Urothelium cell line (cell line): ENCODE measurements at regions not wholly inside any gene's neighbourhood (a gene's known extent, or its start where the extent isn't known, plus 50 kb on each side); places are given as distances from the start of the nearest gene placed in this dataset.
"Not testable (repeated sequence)": the region's sequence is repeated elsewhere in the genome, so short reads cannot be mapped to it uniquely, and the experiment has no call there.

Source experiments
- DNase-seq: peaks from one replicate; pipeline ENCODE4 v3.0.0; 2011; ENCODE audit warnings: low spot score, mixed read lengths
- FAIRE-seq: peaks from 2 replicates; lab custom pipeline; 2011; peaks lifted over from hg19 to GRCh38; lab: Jason Lieb, UNC

DNA sequence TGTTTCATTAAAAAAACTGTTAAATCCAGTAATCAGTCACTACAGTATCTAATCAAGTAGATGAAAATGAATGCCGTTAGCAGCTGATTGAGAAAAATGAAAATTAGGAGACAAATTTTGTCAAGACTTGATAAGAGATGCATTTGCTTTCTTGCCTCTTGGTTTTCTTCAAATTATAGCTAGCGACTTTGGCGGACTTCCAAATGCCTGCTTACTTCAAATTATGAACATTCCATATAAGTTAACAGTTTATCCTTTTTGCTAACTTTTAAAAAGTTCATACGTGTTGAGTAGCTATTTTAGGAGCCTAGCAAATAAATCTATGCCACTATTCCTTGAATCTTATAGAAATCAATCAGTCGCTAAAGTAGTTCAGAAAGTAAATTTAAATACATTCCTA, 58.8 kb downstream of the PPP4R3C start:
- FAIRE-seq (no peak), DNase-seq (no peak)

DNA sequence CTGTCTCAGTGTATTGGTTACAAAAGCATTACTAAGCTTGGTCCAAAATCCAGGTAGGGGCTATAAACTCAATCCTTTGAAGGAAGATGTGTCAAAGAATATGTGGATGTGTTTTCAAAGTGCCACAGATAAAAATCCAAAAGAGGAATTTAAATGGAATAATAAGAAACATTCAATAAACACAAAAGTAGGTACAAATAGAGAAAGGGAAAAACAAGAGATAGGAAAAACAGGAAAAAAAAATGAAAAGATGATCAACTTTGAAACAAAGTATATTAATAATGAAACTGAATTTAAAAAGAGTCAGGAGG, 64.0 kb downstream of the PPP4R3C start:
- DNase-seq (no peak), FAIRE-seq (no peak)

DNA sequence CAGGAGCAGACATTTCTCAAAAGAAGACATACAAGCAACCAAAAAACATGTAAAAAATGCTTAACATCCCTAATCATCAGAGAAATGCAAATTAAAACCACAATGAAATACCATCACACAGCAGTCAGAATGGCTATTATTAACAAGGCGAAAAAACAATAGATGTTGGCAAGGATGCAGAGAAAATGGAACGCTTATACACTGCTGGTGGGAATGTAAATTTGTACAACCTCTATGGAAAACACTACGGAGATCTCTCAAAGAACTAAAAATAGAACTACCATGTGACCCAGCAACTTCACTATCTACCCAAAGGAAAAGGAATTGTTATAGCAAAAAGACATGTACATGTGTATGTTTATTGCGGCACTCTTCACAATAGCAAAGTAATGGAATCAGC, 71.5 kb downstream of the PPP4R3C start:
- FAIRE-seq, result no peak

DNA sequence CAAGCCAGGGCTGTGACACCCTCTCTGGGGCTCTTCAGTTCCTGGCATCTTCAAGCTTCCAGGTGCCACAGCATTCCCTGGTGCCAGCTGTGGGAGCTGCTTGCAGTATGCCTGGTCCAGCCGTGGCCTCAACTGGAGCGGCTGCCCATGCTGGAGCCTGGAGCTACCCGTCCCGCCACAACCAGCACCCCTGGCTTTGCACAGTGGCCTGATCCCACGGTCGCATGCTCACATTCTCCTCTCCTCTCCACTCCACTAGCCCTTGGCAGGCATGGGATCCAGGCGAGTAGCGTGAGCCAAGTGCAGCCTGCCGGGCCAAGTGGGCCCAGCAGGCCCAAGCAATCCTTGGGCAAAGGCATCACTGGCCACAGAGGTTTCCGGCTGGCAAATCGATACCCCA, 81.7 kb downstream of the PPP4R3C start:
- no peak for DNase-seq
- no peak for FAIRE-seq

More for the DNA sequence above, 71.5 kb downstream of the PPP4R3C start:
- DNase-seq, result no peak

DNA sequence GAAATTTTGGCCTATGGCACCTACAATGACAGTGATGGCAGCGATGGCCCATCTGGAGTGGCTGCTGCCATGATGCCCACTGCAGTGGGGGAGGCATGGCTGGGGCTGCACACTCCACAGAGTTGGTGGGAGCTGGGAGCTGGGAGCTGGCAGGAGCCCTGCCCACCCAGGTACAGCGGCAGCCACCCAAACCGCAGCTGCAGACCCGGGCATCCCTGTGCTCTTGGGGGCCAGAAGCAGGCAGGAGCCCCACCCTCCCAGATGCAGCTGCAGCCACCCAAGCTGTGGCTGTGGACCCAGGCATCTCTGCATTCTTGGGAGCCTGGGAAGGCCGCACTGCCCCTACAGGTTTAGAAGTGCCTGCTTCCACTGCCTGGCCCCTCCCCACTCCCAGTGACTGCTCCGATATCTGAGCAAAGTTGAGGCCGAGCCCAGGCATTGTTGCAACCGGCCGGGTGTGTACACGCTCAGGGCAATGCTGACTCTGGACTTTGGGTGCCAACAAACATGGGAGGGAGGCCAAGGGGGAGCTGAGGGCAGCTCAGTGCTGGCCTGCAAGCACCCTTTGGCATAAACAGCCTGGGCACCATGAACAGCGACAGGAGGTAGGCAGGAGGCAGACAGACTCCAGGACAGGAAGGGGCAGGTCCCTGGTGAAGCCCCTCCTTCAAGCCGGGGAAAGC, 82.8 kb downstream of the PPP4R3C start:
- FAIRE-seq (no peak), DNase-seq (no peak)

DNA sequence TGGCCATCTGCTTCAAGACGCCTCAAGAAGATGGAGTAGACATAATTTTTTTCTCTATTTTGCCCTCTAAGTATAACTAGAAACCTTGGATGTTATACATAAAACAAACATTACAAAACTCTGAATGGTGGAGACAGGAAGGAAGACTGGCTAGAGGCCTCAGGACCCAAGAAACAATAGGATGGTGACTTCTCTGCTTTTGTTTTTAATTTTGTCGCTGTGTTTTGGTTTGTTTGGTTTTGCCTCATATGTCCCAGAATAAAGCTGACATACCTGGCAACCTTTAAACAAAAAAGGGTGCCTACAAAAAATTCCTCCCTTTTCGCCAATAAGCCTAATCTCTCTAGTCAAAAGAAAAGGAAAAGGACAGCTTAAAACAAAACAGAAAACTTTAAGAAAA, 109.1 kb downstream of the PPP4R3C start:
- FAIRE-seq, result no peak
- no peak for DNase-seq

DNA sequence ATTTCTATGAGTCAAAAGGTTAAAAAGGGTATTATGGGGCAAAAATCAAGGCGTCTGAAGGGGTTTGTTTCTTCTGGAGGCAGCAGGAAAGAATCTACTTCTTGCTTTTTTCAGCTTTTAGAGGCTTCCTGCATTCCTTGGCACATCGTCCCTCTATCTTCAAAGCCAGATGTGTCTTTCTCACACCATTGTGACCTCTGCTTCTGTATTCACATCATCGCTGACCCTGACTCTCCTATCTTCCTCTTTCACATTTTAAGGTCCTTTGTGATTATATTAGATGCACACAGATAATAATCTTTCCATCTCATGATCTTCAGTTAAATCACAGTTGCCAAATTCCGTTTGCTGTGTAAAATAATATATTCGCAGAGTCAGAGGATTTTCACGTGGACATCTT, 112.7 kb downstream of the PPP4R3C start:
- DNase-seq, result no peak
- no peak for FAIRE-seq

DNA sequence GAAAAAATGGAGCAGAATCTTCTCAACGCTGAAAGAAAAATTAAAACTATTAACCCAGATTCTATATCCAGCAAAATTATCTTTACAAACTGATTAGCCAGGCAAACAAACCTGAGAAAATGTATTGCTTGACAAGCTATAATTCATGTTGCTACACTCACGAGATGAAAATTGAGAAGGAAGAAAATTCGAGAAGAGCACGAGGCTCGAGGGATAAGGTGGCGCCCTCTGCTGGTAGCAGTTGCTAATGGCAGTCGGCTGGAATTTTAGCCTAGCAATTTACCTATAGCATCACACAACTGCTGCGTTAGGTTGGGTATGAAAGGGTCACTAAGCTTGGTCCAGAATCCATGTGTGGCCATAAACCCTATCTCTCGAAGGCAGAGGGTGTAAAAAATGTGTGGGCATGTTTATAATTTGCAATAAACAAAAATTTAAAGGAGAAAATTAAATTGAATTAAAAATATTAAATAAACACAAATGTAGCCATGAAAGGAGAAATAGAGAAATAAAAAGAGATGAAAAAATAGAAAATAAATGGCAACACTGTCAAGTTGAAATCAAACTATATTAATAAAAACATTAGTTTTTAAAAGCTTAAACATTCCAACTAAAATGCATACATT, 126.6 kb downstream of the PPP4R3C start:
- DNase-seq (peak; percentile 4), FAIRE-seq (no peak)

DNA sequence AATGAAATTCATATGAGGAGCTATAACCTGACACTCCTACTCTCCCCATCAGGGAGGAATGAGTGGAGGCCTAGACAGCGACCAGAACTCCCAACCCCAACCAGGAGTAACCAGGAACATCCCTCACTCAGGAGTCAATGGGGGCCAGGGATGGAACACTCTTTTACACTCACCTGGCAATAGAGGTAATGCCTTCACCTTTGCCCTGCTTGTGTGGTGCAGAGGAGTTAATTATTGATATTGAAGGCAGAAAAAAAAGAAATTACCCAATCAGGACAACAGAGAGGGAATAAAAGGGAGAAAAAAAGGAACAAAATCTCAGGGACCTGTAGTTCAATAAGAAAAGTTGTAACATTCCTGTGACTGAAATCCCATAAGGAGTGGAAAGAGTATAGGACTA, 141.5 kb downstream of the PPP4R3C start:
- FAIRE-seq, result no peak

DNA sequence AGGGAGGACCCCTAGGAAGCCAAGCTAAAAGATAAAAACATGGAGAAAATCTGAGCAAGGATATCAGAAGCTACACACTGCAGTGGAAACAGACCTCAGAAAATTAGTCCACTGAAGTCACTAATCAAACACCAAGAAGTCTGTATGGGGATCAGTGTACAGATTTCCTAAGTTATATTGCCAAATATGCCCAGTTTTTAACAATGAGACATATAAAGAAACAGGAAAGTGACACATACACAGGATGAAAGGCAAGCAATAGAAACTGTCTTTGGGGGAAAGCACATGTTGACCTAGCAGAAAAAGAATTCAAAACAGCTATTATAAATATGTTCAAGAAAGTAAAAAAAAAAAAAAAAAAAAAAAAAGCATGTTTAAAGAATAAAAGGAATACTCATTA, 153.7 kb downstream of the PPP4R3C start:
- FAIRE-seq (no peak), DNase-seq (no peak)

More for the DNA sequence above, 141.5 kb downstream of the PPP4R3C start:
- no peak for DNase-seq

DNA sequence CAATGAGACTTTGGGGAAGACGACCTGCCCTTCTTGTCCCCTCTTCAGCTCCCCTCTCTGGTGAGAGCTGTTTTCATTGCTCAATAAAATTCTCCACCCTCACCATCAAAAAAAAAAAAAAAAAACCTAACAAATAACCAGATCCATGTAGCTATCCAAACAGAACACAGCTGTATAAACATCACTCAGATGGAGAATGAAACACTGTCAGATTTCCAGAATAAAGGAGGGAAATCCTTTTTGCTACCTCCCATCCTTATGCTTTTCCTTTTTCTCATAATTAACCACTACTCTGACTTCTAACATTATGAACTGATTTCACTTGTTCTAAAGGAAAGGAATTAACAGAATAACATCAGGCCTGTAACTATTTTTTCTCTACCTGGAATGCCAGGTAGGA, 155.6 kb downstream of the PPP4R3C start:
- no peak for FAIRE-seq
- no peak for DNase-seq

DNA sequence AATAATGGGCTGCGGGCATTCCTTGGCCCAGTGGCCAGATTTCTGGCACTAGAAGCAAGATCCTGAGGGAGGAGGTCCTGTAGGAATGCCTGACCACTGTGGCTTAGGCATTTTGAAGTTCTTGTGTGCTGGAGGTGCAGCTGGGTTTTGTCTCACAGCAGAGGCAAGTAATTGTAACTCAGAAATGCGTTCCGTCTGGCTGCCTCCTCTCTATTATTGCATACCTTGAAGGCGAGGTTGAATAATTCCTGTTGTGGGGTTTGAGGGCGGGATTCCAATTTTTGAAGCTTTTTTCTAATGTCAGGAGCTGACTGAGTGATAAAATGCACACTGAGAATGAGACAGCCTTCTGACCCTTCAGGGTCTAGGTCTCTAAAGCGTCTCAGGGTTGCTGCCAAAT, 170.6 kb downstream of the PPP4R3C start:
- not testable (repeated sequence) for FAIRE-seq, DNase-seq

DNA sequence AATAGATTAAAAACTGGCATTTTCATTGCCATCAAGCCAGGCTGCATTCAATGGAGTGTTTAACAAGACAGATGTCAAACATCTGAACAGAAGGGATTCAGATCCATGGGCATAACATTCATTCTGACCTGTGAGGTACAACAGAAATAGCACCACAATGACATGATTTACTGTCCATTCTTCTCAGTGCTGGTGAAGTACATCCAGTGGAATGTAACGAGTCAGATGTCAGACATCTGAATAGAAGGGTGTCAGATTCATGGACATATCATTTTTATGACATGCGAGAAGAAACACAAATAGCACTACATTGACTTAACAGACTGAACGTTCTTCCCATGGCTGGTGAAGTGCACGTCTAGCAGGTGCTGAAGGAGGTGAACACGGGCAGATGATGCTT, 186.4 kb downstream of the PPP4R3C start:
- FAIRE-seq, result no peak
- DNase-seq, result peak; percentile 1

DNA sequence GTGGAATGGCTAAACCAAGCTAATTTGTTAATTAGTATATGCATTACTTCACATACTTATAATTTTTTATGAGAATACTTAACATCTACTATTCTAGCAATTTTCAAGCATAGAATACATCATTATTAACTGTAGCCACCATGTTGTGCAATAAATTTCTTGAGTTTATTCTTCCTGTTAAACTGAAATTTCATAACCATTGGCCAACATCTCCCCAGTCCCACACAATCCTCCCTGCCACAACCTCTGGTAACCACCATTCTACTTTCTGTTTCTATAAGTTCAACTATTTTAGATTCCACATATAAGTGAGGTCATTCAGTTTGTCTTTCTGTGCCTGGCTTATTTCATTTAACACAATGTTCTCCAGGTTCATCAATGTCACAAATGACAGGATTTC, 208.5 kb downstream of the PPP4R3C start:
- FAIRE-seq (no peak), DNase-seq (no peak)

DNA sequence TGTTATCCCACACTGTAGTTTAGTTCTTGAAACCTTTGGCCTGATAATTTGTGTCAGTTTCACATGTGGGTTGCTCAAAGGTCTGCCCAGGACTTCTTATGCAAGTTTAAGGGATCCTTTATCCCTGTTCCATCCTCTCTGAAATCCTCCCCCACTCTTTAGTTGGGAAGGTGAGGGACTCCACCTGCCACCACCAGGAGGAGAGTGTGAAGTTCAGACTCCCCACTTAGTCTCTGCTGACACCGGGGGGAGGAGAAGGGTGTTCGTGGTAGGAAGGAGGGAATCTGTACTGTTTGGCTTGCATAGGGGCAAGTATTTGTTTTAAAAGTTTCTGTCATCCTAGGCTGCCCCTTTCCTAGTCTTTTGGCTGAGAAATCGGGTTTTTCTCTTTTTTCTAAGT, 211.8 kb downstream of the PPP4R3C start:
- FAIRE-seq, result no peak
- no peak for DNase-seq

DNA sequence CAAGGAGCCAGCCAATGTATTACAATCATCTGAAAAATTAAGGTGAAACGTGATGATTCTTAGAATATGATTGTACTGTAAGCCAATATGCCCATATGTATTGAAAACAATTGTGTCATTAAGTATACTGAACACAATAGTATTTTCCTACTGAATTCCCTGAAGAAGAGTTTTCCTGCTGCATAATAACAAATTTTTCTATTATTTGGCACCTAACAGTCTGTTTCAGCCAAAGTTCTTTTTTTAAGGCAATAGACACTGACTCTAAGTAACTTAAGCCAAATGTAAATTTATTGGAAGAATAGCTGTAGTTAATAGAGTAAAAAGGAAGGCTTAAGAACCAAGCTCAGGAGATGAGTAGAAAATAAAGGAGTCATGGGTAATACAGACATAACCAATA, 220.6 kb downstream of the PPP4R3C start:
- no peak for FAIRE-seq
- no peak for DNase-seq

DNA sequence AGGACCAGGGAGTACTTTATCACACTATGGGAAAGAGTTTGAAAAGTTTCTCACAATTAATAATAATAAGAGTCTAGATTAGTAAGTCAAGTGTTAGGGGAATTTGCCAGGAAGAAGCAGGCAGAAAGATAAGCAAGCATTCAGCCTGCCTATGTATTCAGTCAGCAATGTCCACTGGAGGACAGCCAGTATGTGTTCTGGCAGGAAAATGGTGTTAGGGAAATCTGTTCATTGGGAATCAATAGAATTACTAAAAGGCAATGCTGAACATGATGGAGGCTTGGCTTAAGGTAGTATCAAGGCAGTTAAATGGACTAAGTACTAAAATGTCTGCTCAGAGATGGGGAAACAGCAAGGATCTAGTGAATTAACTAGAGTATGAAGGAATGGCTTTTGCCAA, 221.2 kb downstream of the PPP4R3C start:
- no peak for DNase-seq
- no peak for FAIRE-seq

DNA sequence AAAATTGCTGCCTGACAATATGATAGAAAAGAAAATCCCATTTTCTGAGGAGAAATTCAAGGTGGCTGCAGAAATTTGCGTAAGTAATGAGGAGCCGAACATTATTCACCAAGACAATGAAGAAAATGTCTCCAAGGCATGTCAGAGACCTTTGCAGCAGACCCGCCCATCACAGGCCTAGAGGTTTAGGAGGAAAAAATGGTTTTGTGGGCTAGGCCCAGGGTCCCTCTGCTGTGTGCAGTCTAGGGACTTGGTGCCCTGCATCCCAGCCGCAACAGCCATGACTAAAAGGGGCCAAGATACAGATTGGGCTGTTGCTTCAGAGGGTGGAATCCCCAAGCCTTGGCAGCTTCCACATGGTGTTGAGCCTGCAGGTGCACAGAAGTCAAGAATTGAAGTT, 223.1 kb downstream of the PPP4R3C start:
- DNase-seq, FAIRE-seq: not testable (repeated sequence)

DNA sequence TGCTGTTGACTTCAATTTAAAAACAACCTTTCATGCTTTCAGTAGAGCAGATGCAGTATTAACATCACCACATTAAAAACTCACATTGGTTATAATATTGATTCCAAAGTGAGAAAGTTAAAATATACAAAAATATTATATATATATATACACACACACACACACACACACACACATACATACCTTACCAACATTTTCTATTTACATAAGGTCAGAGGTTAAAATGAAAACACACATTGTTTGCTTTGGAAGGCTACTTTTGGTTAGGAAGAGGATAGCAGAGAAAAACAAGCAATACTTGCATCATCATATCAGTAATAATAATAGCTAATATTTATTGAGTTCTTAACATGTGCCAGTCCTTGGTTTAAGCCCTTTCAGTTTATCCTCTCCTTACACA, 226.5 kb downstream of the PPP4R3C start:
- no peak for FAIRE-seq
- DNase-seq, result no peak

DNA sequence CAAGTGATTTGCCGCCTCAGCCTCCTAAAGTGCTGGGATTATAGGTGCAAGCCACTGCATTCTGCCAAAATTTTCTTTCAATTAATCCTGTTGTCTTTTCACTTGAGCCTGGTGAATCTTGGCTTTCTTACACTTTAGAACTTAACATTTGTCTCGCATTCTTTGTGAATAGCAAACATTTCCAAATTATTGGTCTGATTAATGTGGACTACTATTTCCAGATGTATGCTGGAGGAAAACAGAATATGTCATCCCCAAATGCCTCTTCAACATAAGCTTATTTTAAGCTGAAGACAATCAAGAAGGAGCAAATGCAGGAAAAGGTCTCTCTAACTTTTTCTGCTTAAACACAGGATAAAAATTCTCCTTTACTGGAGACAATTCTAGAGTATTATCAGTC, 233.4 kb downstream of the PPP4R3C start:
- DNase-seq (no peak), FAIRE-seq (no peak)

DNA sequence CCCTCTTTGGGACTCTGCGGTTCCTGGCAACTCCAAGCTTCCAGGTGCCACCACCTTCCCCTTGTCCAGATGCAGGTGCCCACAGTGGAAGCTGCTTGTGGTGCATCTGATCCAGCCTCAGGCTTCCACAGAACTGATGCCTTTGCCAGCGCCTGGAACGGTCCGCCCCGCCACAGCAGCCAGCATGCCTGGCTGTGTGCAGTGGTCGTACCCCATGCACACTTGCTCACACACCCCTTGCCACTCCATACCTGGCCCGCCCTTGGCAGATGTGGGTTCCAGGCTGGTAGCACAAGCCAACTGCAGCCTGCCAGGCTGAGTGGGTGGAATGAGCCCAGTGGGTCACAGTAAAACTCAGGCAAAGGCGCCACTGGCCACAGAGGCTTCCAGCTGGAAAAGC, 240.5 kb downstream of the PPP4R3C start:
- no peak for DNase-seq

DNA sequence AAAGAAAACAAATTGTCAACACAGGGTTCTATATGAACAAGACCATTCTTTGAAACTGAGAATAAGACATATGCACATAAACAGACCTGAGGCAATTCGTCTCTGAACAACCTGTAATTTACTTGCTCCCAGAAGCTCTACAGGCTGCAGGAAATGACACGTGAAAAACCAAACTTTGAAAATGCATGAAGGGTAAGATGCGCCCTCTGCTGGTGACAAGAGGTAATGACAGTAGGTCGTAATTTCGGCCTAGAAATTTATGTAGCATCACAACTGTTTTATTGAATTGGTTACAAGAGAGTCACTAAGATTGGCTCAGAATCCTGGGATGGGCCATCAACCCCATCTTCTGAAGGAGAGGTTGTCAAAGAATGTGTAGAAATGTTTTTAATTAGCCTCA, 276.5 kb downstream of the PPP4R3C start:
- peak; percentile 1 for DNase-seq
- FAIRE-seq, result no peak

More for the DNA sequence above, 240.5 kb downstream of the PPP4R3C start:
- no peak for FAIRE-seq

DNA sequence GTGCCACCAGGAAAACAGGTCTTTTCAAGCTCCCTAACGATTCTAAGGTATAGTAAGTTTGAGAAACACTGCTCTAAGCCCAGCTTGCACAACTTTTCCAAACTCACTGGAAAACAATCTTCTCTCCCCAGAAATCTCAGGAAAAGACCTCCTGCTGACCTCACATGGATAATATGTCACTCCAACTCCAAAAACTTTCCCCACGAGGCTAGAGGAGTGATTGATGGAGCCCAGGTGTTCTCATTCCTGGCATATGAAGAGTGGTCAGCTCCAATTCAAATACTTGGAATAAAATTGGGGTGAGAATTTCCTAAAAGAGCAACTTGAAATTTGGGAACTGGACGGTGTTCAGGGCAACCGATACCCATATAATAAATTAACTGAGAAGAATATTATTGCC, 299.9 kb downstream of the PPP4R3C start:
- DNase-seq, result no peak
- no peak for FAIRE-seq
